Activated CD4-positive, alpha-beta memory T cell treated with anti-CD3 and anti-CD28 coated beads, Interleukin-2, amount 10 ng/mL, durations not matched to agents 7 days and 5 days (primary cell): ENCODE measurements at regions not wholly inside any gene's neighbourhood (a gene's known extent, or its start where the extent isn't known, plus 50 kb on each side); places are given as distances from the start of the nearest gene placed in this dataset.

Experiments
- CTCF ChIA-PET: fragments of 350-600 bp; sonication (Branson Sonifier 250); formaldehyde crosslinking; loops from one replicate; lab custom pipeline; 2021; ENCODE audit warnings: antibody characterized with exemption, inconsistent platforms; lab: Charles Lee
- POLR2A ChIA-PET: fragments of 350-600 bp; sonication (Branson Sonifier 250); formaldehyde crosslinking; loops from one replicate; lab custom pipeline; 2021; ENCODE audit warnings: antibody characterized with exemption; lab: Charles Lee
- DNase-seq: peaks from one replicate; pipeline ENCODE4 v3.0.0-alpha.2; 2020
- H3K27ac Mint-ChIP-seq: one replicate; pipeline ENCODE4 v1.8.0; 2021; ENCODE audit warnings: mild to moderate bottlenecking, mixed read lengths
- H3K27me3 Mint-ChIP-seq: one replicate; pipeline ENCODE4 v1.8.0; 2021; ENCODE audit warnings: mixed read lengths
- H3K36me3 Mint-ChIP-seq: one replicate; pipeline ENCODE4 v1.8.0; 2021; ENCODE audit warnings: low read depth, mixed read lengths
- H3K4me1 Mint-ChIP-seq: one replicate; pipeline ENCODE4 v1.8.0; 2021; ENCODE audit warnings: mixed read lengths
- H3K4me3 Mint-ChIP-seq: one replicate; pipeline ENCODE4 v1.8.0; 2021; ENCODE audit warnings: mild to moderate bottlenecking, mixed read lengths
- H3K9me3 Mint-ChIP-seq: one replicate; pipeline ENCODE4 v1.8.0; 2021; ENCODE audit warnings: mixed read lengths

DNA sequence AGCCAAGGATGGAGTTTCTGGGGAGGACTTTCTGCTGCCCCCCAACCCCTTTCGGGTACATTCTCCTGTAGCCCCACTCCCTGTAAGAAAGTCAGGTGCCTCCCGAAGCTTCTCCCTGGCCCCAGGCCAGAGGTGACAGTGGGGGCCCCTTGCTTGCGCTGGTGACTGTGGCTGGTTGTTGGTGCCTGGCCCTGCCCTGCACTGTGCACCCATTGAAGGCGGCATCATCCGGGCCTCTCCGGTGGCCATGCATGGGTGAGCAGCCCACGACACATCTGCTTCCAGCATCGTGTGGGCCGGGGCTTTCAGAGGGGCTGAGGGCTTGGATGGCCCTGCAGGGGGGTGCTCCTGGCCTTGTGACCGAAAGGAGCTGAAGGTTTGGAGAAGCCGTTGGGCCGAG is 297.0 kb downstream of the SEC14L1 start:
- Mint-ChIP-seq H3K27ac (peak overlapping the region; percentile 62), H3K27me3 (no peaks in the 10 kb centered on the region), H3K9me3 (no peaks in the 10 kb centered on the region), H3K4me3 (no peak overlapping the region), H3K4me1 (peaks cover 94% of the 10 kb centered on the region), H3K36me3 (peaks cover 32% of the 10 kb centered on the region)
- CTCF ChIA-PET, result interaction anchor here (1.2 to 1.4 kb wide), 2 partner anchors 35 to 46 kb away, joined by 3 read pairs; no protein-coding TSS in a partner anchor
- DNase-seq, result no peak
- POLR2A ChIA-PET, result interaction anchor here (1.1 to 8.7 kb wide), 4 partner anchors 14 to 57 kb away, joined by 3 to 158 read pairs (median 13); no protein-coding TSS in a partner anchor

DNA sequence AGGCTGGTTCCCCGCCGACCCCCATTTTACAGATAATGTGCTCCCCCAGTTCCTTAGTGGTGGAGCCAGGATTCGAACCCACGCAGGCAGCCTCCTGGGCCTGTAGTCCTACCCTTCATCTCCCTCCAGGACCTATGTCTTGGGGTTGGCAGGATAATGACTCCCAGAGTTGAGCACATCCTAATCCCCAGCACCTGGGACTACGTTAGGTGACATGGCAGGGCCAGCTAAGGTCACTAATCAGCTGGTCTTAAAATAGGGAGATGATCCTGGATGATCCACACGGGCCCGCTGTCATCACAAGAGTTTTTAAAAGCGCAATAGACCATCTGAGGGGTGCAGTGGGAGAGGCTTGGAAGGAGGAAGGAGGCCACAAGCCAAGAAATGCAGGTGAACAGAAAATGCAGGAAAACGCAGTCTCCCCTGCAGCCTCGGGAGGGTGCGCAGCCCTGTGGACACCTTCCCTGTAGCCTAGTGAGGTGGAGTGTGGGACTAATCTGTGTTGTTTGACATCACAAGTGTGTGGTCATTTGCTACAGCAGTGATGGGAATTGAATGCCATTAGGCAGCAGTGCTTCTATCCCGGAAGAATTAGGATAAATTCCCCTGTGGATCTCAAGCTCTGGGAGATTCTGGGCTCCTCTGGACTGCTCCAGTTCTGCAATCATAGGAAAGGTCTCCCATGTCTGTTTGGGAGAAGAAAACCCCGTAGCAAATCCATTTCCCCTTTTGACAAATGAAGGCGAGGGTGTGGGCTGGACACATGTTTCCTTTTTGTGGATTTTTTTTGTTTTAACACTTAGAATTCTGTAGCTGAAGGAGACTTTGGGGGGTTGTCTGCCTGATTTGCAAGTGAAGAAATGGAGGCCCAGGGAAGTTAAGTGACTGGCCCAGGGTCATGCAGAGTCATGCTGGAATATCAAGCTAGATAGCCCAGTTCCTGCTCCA is 297.7 kb downstream of the SEC14L1 start:
- H3K4me1 Mint-ChIP-seq, result peaks cover 96% of the 10 kb centered on the region
- H3K27ac Mint-ChIP-seq, result peak overlapping the region; percentile 96
- no peak for DNase-seq
- peaks cover 36% of the 10 kb centered on the region for H3K36me3 Mint-ChIP-seq
- ChIA-PET CTCF (interaction anchor here (1.2 to 3.5 kb wide), 4 partner anchors 8 to 47 kb away, joined by 3 to 35 read pairs (median 4); no protein-coding TSS in a partner anchor), POLR2A (interaction anchor here (0.7 to 8.7 kb wide), 11 partner anchors 10 to 106 kb away, joined by 3 to 164 read pairs (median 5); no protein-coding TSS in a partner anchor)
- H3K9me3 Mint-ChIP-seq, result no peaks in the 10 kb centered on the region
- H3K27me3 Mint-ChIP-seq, result no peaks in the 10 kb centered on the region
- peak overlapping the region; percentile 29 for H3K4me3 Mint-ChIP-seq

DNA sequence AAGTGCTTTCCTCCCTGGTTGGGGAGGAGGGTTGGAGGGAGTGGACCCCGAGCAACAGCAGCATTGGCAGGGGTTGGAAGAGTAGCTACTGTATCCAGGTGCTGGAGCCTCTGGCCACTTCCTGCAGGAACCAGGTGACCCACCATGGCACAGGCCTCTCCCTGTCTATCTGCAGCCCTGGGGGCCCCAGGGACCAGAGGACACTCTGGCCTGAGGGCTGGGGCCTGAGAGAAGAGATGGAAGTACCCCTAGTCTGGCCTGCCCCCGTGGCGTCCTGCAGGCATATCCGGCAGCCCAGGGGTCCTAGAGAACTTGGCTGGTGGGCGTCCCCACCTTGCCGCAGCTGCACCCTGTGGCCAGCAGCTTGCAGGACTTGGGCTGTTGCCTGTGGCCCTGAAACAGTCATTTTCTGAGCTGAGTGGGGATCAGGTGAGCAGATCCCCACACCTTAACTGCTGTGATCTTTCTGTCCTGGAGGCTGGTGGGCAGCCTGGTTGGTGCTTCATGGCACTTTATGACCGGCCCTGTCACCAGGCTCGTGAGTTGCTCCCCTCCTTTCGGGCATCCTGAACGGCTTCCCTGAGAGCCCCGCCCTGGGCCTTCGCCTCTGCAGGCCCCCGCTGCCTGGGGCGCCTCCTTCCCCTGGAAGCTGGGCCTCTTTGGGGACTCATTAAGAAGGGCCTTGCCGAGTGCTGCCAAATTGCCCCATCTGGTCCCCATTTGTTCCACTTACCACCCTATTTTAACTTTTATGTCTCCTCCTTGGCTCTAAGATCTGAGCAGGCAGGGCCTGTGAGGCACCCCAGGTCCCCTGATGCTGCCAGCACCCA is 298.6 kb downstream of the SEC14L1 start:
- Mint-ChIP-seq H3K4me3 (peak overlapping the region; percentile 43), H3K27ac (peak overlapping the region; percentile 96), H3K27me3 (no peaks in the 10 kb centered on the region), H3K4me1 (peaks cover 97% of the 10 kb centered on the region), H3K36me3 (peaks cover 40% of the 10 kb centered on the region), H3K9me3 (no peaks in the 10 kb centered on the region)
- no peak for DNase-seq
- ChIA-PET CTCF (interaction anchor here (1.7 to 3.9 kb wide), 4 partner anchors 9 to 39 kb away, joined by 4 to 35 read pairs (median 18); no protein-coding TSS in a partner anchor), POLR2A (interaction anchor here (0.7 to 8.7 kb wide), 12 partner anchors 10 to 107 kb away, joined by 3 to 164 read pairs (median 6); no protein-coding TSS in a partner anchor)

DNA sequence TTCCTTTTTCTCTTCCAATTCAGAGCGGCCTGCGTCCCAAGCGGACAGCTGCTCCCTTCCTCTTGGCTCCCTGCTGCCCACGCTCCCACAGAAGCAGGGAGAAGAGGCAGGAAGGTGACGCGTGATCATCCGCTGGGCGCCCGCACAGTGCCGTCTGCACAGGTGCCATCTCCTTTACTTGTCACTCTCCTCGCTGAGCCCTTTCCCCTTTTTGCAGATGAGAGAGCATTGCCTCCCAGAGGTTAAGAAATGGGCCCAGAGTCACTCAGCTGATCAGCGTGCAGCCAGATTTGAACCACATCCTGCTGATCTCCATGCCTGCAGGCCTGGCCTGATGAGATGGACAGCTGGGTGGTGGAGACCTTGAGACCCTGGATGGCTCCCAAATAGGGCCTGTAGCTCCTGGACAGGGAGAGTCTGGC is 299.8 kb downstream of the SEC14L1 start:
- no peaks in the 10 kb centered on the region for H3K9me3 Mint-ChIP-seq
- peak; percentile 61 for DNase-seq
- peaks cover 97% of the 10 kb centered on the region for H3K4me1 Mint-ChIP-seq
- H3K4me3 Mint-ChIP-seq, result peak overlapping the region; percentile 65
- H3K27me3 Mint-ChIP-seq, result no peaks in the 10 kb centered on the region
- H3K27ac Mint-ChIP-seq, result peak overlapping the region; percentile 96
- peaks cover 29% of the 10 kb centered on the region for H3K36me3 Mint-ChIP-seq
- POLR2A ChIA-PET, result interaction anchor here (1.0 to 8.7 kb wide), 22 partner anchors 10 to 109 kb away, joined by 3 to 164 read pairs (median 6); no protein-coding TSS in a partner anchor
- CTCF ChIA-PET, result interaction anchor here (1.0 to 3.9 kb wide), 13 partner anchors 8 to 109 kb away, joined by 3 to 35 read pairs (median 9); no protein-coding TSS in a partner anchor

DNA sequence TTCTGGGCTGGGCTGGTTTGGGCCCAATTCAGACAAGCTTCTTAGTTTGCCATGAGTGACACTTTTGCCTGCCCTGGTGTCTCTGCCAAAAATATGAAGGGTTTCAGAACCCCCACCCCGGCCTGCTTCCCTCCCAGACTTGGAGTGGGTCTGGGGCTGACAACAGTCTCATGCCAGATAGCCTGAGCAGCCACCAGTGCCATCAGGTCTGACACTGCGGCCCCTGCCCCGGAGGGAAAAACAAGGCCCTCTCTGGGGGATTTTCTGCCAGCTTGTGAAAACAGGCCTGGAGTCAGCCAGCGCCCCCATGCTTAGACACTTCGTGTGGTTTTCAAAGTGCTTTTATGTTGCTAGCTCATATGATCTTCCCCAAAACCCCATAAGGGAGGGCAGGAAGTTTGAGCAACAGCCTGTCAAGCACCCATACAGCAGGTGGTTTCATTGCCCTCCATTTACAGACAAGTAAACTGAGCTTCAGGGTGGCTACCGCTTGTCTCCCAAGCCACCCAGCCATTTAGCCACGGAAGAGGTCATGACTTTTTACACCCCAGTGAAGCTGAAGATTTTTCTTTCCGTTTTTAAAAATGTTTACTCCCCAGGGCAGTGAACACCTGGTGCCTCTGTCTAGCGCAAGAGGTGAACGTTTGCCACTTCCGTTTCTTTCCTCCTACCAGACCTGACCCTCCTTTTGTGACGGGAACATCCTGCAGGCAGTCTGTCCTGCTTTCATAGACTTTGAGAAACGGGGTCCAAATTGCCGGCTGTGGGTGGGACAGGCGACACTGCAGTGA is 300.6 kb downstream of the SEC14L1 start:
- no peaks in the 10 kb centered on the region for H3K27me3 Mint-ChIP-seq
- H3K27ac Mint-ChIP-seq, result peak overlapping the region; percentile 96
- peaks cover 27% of the 10 kb centered on the region for H3K36me3 Mint-ChIP-seq
- no peaks in the 10 kb centered on the region for H3K9me3 Mint-ChIP-seq
- H3K4me3 Mint-ChIP-seq, result peak overlapping the region; percentile 65
- POLR2A ChIA-PET, result interaction anchor here (0.6 to 8.7 kb wide), 27 partner anchors 9 to 517 kb away, joined by 3 to 164 read pairs (median 6); partner anchors contain the start of gene TNRC6C
- CTCF ChIA-PET, result interaction anchor here (0.7 to 3.9 kb wide), 16 partner anchors 9 to 109 kb away, joined by 3 to 35 read pairs (median 6); no protein-coding TSS in a partner anchor
- DNase-seq, result peak; percentile 71
- peaks cover 98% of the 10 kb centered on the region for H3K4me1 Mint-ChIP-seq

DNA sequence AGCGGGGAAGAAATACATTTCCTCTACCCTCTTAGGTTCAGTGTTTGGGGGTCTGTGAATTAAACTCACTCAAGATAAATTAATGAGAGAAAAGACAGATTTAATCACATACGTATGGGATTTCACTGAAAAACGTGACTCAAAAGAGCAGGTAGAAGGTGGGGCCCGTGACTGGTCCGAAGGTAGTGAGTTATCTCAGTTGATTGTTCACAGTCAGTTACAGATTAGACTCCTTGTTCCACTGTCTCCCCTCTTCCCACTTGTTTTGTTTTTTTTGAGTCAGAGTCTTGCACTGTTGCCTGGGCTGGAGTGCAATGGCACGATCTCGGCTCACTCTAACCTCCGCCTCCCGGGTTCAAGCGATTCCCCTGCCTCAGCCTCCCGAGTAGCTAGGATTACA is 301.2 kb downstream of the SEC14L1 start:
- peak overlapping the region; percentile 96 for H3K27ac Mint-ChIP-seq
- ChIA-PET POLR2A (interaction anchor here (0.9 to 8.7 kb wide), 21 partner anchors 9 to 516 kb away, joined by 3 to 164 read pairs (median 6); partner anchors contain the start of gene TNRC6C), CTCF (interaction anchor here (0.7 to 3.9 kb wide), 12 partner anchors 9 to 110 kb away, joined by 3 to 35 read pairs (median 9); no protein-coding TSS in a partner anchor)
- H3K4me3 Mint-ChIP-seq, result peak overlapping the region; percentile 65
- peaks cover 98% of the 10 kb centered on the region for H3K4me1 Mint-ChIP-seq
- H3K9me3 Mint-ChIP-seq, result no peaks in the 10 kb centered on the region
- H3K36me3 Mint-ChIP-seq, result peaks cover 29% of the 10 kb centered on the region
- no peaks in the 10 kb centered on the region for H3K27me3 Mint-ChIP-seq
- DNase-seq, result no peak

DNA sequence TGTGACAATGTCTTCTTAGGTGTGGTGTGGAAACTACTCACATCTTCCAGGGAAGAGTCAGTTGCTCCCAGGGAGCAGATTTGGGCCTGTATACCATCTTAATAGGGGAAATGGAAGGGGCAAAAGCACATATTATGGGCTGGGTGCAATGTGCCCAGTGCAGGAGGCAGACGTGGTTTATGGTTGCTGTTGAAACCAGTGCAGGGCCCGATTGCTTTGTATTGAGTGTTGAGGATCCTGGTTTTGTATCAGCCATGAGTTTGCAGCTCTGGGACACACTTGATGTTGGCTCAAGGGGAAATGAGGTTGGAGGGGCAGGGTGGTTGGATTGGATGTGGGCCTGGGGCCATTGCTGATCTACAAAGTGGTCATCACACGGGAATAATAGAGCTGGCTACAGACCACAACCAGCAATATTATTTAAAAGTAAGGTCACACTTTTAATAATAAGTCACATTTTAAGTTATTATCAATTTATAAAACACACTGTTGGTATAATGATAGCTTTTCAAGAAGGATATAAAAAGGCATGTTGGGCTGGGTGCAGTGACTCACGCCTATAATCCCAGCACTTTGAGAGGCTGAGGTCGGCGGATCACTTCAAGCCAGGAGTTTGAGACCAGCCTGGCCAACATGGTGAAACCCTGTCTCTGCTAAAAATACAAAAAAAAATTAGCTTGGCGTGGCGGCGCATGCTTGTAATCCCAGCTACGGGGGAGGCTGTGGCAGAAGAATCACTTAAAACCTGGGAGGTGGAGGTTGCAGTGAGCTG is 302.4 kb downstream of the SEC14L1 start:
- no peak for DNase-seq
- Mint-ChIP-seq H3K9me3 (no peaks in the 10 kb centered on the region), H3K36me3 (peaks cover 32% of the 10 kb centered on the region), H3K27me3 (no peaks in the 10 kb centered on the region), H3K27ac (peak overlapping the region; percentile 96), H3K4me1 (peaks cover 98% of the 10 kb centered on the region), H3K4me3 (peak overlapping the region; percentile 78)
- CTCF ChIA-PET, result interaction anchor here (1.2 to 3.9 kb wide), 4 partner anchors 10 to 43 kb away, joined by 3 to 26 read pairs (median 7); no protein-coding TSS in a partner anchor
- POLR2A ChIA-PET, result interaction anchor here (0.6 to 8.7 kb wide), 8 partner anchors 9 to 111 kb away, joined by 3 to 164 read pairs (median 12); no protein-coding TSS in a partner anchor

DNA sequence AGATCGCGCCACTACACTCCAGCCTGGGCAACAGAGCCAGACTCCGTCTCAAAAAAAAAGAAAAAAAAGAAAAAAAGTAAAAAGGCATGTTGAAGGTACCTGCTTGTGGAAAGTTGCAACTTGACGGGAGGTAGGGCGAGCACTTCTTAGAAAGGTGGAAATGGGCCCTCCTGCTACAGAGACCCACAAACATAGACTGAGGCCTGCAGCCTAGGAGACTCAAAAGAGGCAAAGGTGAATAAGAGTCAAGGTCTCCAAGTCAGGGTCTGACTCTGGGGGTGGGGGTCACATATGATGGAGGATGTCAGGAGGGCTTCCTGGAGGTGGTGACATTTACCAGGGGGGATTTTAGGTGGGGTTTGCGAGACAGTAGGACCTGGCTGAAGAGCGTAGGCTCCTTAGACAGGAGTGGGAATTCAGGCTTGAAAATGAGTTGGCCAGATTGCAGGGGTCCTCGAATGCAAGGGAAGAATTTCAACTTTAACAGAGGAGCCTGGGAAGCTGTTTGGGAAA is 303.0 kb downstream of the SEC14L1 start:
- peaks cover 96% of the 10 kb centered on the region for H3K4me1 Mint-ChIP-seq
- peak overlapping the region; percentile 78 for H3K4me3 Mint-ChIP-seq
- peaks cover 34% of the 10 kb centered on the region for H3K36me3 Mint-ChIP-seq
- no peaks in the 10 kb centered on the region for H3K27me3 Mint-ChIP-seq
- ChIA-PET CTCF (interaction anchor here (1.2 to 2.3 kb wide), 5 partner anchors 12 to 113 kb away, joined by 3 to 20 read pairs (median 5); no protein-coding TSS in a partner anchor), POLR2A (interaction anchor here (0.6 to 8.7 kb wide), 13 partner anchors 8 to 112 kb away, joined by 3 to 164 read pairs (median 10); no protein-coding TSS in a partner anchor)
- peak overlapping the region; percentile 96 for H3K27ac Mint-ChIP-seq
- no peaks in the 10 kb centered on the region for H3K9me3 Mint-ChIP-seq
- no peak for DNase-seq

DNA sequence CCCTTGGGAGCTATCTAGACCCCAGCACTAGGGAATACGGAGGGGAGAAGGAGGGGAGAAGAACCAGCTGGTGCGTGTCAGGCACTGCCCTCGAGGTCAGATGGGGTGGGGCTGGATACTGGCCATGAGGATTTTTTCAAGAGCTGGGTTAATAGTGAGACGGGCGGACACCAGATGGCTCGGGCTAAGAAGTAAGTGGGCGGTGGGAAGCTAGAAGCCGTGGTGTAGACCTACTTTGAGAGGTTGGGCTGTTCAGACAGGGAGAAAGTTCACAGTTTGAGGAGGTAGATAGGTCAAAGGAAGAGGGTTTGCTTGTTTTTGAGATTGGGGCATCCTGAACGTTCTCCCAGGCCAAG is 303.8 kb downstream of the SEC14L1 start:
- peak overlapping the region; percentile 96 for H3K27ac Mint-ChIP-seq
- CTCF ChIA-PET, result interaction anchor here (0.9 to 2.3 kb wide), 10 partner anchors 9 to 113 kb away, joined by 3 to 20 read pairs (median 5); no protein-coding TSS in a partner anchor
- H3K4me1 Mint-ChIP-seq, result peaks cover 96% of the 10 kb centered on the region
- peak overlapping the region; percentile 78 for H3K4me3 Mint-ChIP-seq
- POLR2A ChIA-PET, result interaction anchor here (0.6 to 8.7 kb wide), 24 partner anchors 8 to 880 kb away, joined by 3 to 164 read pairs (median 5); no protein-coding TSS in a partner anchor
- H3K9me3 Mint-ChIP-seq, result no peaks in the 10 kb centered on the region
- no peaks in the 10 kb centered on the region for H3K27me3 Mint-ChIP-seq
- DNase-seq, result no peak
- H3K36me3 Mint-ChIP-seq, result peaks cover 41% of the 10 kb centered on the region
